ENCODE measurements at regions not wholly inside any gene's neighbourhood (a gene's known extent, or its start where the extent isn't known, plus 50 kb on each side); places are given as distances from the start of the nearest gene placed in this dataset.
"Not testable (repeated sequence)": the region's sequence is repeated elsewhere in the genome, so short reads cannot be mapped to it uniquely, and the experiment has no call there.

DNA sequence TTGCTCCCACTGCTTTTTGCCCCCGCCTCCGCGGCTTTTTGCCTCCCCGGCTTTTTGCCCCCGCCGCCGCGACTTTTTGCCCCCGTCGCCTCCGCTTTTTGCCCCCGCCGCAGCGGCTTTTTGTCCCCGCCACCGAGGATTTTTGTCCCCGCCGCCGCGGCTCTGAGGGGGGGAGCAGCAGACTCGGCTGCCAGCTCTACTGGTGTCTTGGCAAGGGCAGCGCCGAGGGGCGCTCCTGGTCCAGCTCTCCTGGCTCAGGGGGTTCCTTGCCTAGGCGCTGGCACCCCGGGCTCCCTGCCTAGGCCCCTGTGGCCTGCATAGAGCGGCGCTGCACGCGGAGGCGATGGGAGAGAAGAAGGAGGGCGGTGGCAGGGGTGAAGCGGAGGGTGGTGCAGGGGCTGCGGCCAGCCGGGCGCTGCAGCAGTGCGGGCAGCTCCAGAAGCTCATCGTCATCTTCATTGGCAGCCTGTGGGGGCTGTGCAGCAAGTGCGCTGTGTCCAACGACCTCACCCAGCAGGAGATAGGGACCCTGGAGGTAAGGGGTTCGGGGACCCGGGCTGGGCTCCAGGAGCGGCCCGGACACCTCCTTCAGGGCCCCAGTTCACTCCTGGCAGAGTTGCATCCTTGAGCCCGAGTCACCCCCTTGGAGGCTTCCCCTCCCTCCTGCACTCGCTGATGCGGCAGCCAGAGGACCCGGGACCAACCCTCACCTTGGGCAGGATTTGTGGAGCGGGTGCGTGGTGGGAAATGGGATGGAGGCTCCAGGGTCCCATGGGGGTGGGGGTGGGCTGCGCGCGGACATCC, 642.4 kb downstream of the GOLGA6L6 start:
- H3K4me3 ChIP-seq (ENCODE audit: low read length): no peak overlapping the region
- H3K9me2 ChIP-seq (ENCODE audit: insufficient read depth, low read length): no peaks in the 10 kb centered on the region
- H3K27me3 ChIP-seq (ENCODE audit: insufficient read depth, low read depth, low read length): no peaks in the 10 kb centered on the region
- no peaks in the 10 kb centered on the region for H3F3A ChIP-seq (ENCODE audit: insufficient read depth, low read length, poor library complexity, severe bottlenecking)
- no peak for TF ChIP-seq EP300 (conservative IDR thresholded peaks at IDR 0.05; ENCODE audit: poor library complexity, severe bottlenecking)
- no peak for TF ChIP-seq RAD21 (conservative IDR thresholded peaks at IDR 0.05)
- TF ChIP-seq POLR2AphosphoS5 (IDR thresholded peaks at IDR 0.05): no peak
- no peak for TF ChIP-seq TAF1 (IDR thresholded peaks at IDR 0.05; ENCODE audit: low read depth)
- TF ChIP-seq SMC3 (conservative IDR thresholded peaks at IDR 0.05; ENCODE audit: poor library complexity): no peak
- no peak for TF ChIP-seq EZH2 (IDR thresholded peaks at IDR 0.05; ENCODE audit: borderline replicate concordance, insufficient read depth, low read length, poor library complexity, severe bottlenecking)
- TF ChIP-seq, protein P1, sequence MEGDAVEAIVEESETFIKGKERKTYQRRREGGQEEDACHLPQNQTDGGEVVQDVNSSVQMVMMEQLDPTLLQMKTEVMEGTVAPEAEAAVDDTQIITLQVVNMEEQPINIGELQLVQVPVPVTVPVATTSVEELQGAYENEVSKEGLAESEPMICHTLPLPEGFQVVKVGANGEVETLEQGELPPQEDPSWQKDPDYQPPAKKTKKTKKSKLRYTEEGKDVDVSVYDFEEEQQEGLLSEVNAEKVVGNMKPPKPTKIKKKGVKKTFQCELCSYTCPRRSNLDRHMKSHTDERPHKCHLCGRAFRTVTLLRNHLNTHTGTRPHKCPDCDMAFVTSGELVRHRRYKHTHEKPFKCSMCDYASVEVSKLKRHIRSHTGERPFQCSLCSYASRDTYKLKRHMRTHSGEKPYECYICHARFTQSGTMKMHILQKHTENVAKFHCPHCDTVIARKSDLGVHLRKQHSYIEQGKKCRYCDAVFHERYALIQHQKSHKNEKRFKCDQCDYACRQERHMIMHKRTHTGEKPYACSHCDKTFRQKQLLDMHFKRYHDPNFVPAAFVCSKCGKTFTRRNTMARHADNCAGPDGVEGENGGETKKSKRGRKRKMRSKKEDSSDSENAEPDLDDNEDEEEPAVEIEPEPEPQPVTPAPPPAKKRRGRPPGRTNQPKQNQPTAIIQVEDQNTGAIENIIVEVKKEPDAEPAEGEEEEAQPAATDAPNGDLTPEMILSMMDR (IDR thresholded peaks at IDR 0.05; ENCODE audit: poor library complexity, severe bottlenecking): no peak
- TF ChIP-seq, protein P2, sequence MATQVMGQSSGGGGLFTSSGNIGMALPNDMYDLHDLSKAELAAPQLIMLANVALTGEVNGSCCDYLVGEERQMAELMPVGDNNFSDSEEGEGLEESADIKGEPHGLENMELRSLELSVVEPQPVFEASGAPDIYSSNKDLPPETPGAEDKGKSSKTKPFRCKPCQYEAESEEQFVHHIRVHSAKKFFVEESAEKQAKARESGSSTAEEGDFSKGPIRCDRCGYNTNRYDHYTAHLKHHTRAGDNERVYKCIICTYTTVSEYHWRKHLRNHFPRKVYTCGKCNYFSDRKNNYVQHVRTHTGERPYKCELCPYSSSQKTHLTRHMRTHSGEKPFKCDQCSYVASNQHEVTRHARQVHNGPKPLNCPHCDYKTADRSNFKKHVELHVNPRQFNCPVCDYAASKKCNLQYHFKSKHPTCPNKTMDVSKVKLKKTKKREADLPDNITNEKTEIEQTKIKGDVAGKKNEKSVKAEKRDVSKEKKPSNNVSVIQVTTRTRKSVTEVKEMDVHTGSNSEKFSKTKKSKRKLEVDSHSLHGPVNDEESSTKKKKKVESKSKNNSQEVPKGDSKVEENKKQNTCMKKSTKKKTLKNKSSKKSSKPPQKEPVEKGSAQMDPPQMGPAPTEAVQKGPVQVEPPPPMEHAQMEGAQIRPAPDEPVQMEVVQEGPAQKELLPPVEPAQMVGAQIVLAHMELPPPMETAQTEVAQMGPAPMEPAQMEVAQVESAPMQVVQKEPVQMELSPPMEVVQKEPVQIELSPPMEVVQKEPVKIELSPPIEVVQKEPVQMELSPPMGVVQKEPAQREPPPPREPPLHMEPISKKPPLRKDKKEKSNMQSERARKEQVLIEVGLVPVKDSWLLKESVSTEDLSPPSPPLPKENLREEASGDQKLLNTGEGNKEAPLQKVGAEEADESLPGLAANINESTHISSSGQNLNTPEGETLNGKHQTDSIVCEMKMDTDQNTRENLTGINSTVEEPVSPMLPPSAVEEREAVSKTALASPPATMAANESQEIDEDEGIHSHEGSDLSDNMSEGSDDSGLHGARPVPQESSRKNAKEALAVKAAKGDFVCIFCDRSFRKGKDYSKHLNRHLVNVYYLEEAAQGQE (IDR thresholded peaks at IDR 0.05; ENCODE audit: borderline replicate concordance): no peak
- TF ChIP-seq MXI1 (conservative IDR thresholded peaks at IDR 0.05; ENCODE audit: poor library complexity, severe bottlenecking): no peak
- no peak overlapping the region for H3K27ac ChIP-seq (ENCODE audit: low read length)
- no peak overlapping the region for H3K4me2 ChIP-seq (ENCODE audit: low read length)
- peaks cover 3% of the 10 kb centered on the region for H3K9me3 ChIP-seq (ENCODE audit: low read length)
- H3K9ac ChIP-seq (ENCODE audit: low read length): no peak overlapping the region
- no peaks in the 10 kb centered on the region for H3K36me3 ChIP-seq (ENCODE audit: insufficient read depth, low read length)
- H2AFZ ChIP-seq (ENCODE audit: low read depth, low read length): no peak overlapping the region
- H3K79me2 ChIP-seq (replicated peaks; ENCODE audit: insufficient read depth, low read length): no peaks in the 10 kb centered on the region
- H4K20me1 ChIP-seq (ENCODE audit: insufficient read depth): no peaks in the 10 kb centered on the region

DNA sequence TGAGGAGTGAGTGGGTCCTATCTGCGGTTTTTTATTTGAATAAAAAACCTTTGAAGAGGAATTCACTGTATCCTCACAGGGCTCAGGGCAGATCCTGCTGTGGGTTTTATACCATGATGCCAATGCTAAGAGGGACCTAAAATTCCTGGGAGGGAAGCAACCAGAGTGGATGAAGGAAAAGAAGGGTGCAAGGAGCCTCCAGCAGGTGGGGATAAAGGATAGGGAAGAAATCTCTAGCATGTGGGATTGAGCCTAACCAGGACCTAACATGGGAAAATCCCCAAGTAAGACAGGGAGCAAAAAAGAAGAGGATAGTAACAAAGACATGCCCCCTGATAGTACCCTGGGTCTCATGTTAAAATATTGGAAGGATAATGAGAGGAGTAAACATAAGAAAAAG, 652.8 kb downstream of the GOLGA6L6 start:
- H2AFZ ChIP-seq (ENCODE audit: low read depth, low read length); H3F3A ChIP-seq (ENCODE audit: insufficient read depth, low read length, poor library complexity, severe bottlenecking); H3K27ac ChIP-seq (ENCODE audit: low read length); H3K27me3 ChIP-seq (ENCODE audit: insufficient read depth, low read depth, low read length); H3K36me3 ChIP-seq (ENCODE audit: insufficient read depth, low read length); H3K4me3 ChIP-seq (ENCODE audit: low read length); H3K4me2 ChIP-seq (ENCODE audit: low read length); H3K9me2 ChIP-seq (ENCODE audit: insufficient read depth, low read length); H3K9me3 ChIP-seq (ENCODE audit: low read length); H4K20me1 ChIP-seq (ENCODE audit: insufficient read depth); H3K79me2 ChIP-seq (replicated peaks; ENCODE audit: insufficient read depth, low read length); H3K9ac ChIP-seq (ENCODE audit: low read length): not testable (repeated sequence)

DNA sequence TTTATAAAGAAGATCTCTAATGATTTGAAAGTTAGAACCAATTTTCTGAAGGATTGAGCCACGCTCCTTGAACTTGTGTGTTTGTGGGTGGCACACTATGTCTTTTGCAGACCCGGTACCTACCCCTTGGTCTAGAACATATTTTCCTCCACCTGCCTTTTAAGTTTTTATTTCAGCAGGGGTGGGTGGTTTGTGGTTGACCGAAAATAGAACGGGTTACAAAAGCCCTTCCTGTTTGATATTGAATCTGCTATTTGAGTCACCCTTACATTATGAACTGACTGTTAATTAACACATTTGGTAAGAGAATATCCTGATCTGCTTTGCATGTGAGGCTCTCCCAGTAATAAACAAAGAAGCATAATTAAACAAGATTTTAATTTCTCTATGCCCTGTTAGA, 697.5 kb downstream of the GOLGA6L6 start:
- H4K20me1 ChIP-seq (ENCODE audit: insufficient read depth); H3K27me3 ChIP-seq (ENCODE audit: insufficient read depth, low read depth, low read length); H3K4me3 ChIP-seq (ENCODE audit: low read length); H3K9me2 ChIP-seq (ENCODE audit: insufficient read depth, low read length); H3K79me2 ChIP-seq (replicated peaks; ENCODE audit: insufficient read depth, low read length); H3K4me2 ChIP-seq (ENCODE audit: low read length); H3F3A ChIP-seq (ENCODE audit: insufficient read depth, low read length, poor library complexity, severe bottlenecking); H2AFZ ChIP-seq (ENCODE audit: low read depth, low read length); H3K27ac ChIP-seq (ENCODE audit: low read length); H3K36me3 ChIP-seq (ENCODE audit: insufficient read depth, low read length); H3K9ac ChIP-seq (ENCODE audit: low read length); H3K9me3 ChIP-seq (ENCODE audit: low read length): not testable (repeated sequence)

Small RNA genes lying in the stretch of these regions (small RNA-seq; reads per million reads assigned to genes)
- 0 reads per million in 3 experiments for gene AC138701.2
- gene IGHD1OR15-1A: 0 reads per million in 3 experiments
- 0 reads per million in 3 experiments for gene IGHD2OR15-2A
- 0 reads per million in 3 experiments for gene IGHD3OR15-3A
- 0 reads per million in 3 experiments for gene IGHD4OR15-4A
- gene IGHD5OR15-5A: 0 reads per million in 3 experiments
- 0 reads per million in 3 experiments for gene RN7SL584P
- gene RNU6-978P: 0 reads per million in 3 experiments

Measured in neural cell (in vitro differentiated cells).